ENCODE measurements at regions not wholly inside any gene's neighbourhood (a gene's known extent, or its start where the extent isn't known, plus 50 kb on each side); places are given as distances from the start of the nearest gene placed in this dataset.

GRCh38 chr20:11976966-11977365 lies 59.3 kb downstream of the BTBD3 start:
- H3K4me3 ChIP-seq (ENCODE audit: low read length): no peak overlapping the region
- intact Hi-C loops (cut with DNase I): no loop called here
- no peaks in the 10 kb centered on the region for H3K27me3 ChIP-seq (ENCODE audit: control insufficient read depth, insufficient read depth)
- no peak overlapping the region for H3K27ac ChIP-seq (ENCODE audit: low read length)
- no peaks in the 10 kb centered on the region for H3K4me1 ChIP-seq (ENCODE audit: control insufficient read depth, insufficient read depth, low read length)
- no peak for DNase-seq
- H3K9me3 ChIP-seq (ENCODE audit: control insufficient read depth, low read length): no peaks in the 10 kb centered on the region
- ATAC-seq: no peak
- 88% methylated on average over 5 of the region's 5 CpGs for WGBS

- ATAC-seq: no peak
- Histone ChIP-seq H3K4me3 (ENCODE audit: low read length) (no peak overlapping the region), H3K27ac (ENCODE audit: low read length) (no peak overlapping the region), H3K4me1 (ENCODE audit: control insufficient read depth, insufficient read depth, low read length) (no peaks in the 10 kb centered on the region), H3K9me3 (ENCODE audit: control insufficient read depth, low read length) (no peaks in the 10 kb centered on the region), H3K27me3 (ENCODE audit: control insufficient read depth, insufficient read depth) (no peaks in the 10 kb centered on the region)
- no peak for DNase-seq
- 92% methylated on average over 1 of the region's 1 CpG for WGBS
- intact Hi-C loops (cut with DNase I): no loop called here
Measured at GRCh38 chr20:11978496-11978895, 60.8 kb downstream of the BTBD3 start.

GRCh38 chr20:11979306-11979990 lies 61.8 kb downstream of the BTBD3 start:
- Histone ChIP-seq H3K4me1 (ENCODE audit: control insufficient read depth, insufficient read depth, low read length) (no peaks in the 10 kb centered on the region), H3K4me3 (ENCODE audit: low read length) (no peak overlapping the region), H3K27ac (ENCODE audit: low read length) (no peak overlapping the region), H3K27me3 (ENCODE audit: control insufficient read depth, insufficient read depth) (no peaks in the 10 kb centered on the region), H3K9me3 (ENCODE audit: control insufficient read depth, low read length) (no peaks in the 10 kb centered on the region)
- DNase-seq: no peak
- 46% methylated on average over 5 of the region's 5 CpGs for WGBS
- intact Hi-C loops (cut with DNase I): no loop called here
- no peak for ATAC-seq

- Histone ChIP-seq H3K27ac (ENCODE audit: low read length) (no peak overlapping the region), H3K4me1 (ENCODE audit: control insufficient read depth, insufficient read depth, low read length) (no peaks in the 10 kb centered on the region), H3K4me3 (ENCODE audit: low read length) (no peak overlapping the region), H3K9me3 (ENCODE audit: control insufficient read depth, low read length) (no peaks in the 10 kb centered on the region), H3K27me3 (ENCODE audit: control insufficient read depth, insufficient read depth) (no peaks in the 10 kb centered on the region)
- ATAC-seq: no peak
- 68% methylated on average over 2 of the region's 2 CpGs for WGBS
- intact Hi-C loops (cut with DNase I): no loop called here
- no peak for DNase-seq
Measured at GRCh38 chr20:11980263-11980662, 62.6 kb downstream of the BTBD3 start.

GRCh38 chr20:11981366-11981947 lies 63.8 kb downstream of the BTBD3 start:
- Histone ChIP-seq H3K4me3 (ENCODE audit: low read length) (no peak overlapping the region), H3K27me3 (ENCODE audit: control insufficient read depth, insufficient read depth) (no peaks in the 10 kb centered on the region), H3K9me3 (ENCODE audit: control insufficient read depth, low read length) (no peaks in the 10 kb centered on the region), H3K4me1 (ENCODE audit: control insufficient read depth, insufficient read depth, low read length) (no peaks in the 10 kb centered on the region), H3K27ac (ENCODE audit: low read length) (no peak overlapping the region)
- DNase-seq (no peak), ATAC-seq (no peak)
- 94% methylated on average over 4 of the region's 4 CpGs for WGBS
- intact Hi-C loops (cut with DNase I): no loop called here

- 59% methylated on average over 4 of the region's 4 CpGs for WGBS
- Histone ChIP-seq H3K27ac (ENCODE audit: low read length) (no peak overlapping the region), H3K27me3 (ENCODE audit: control insufficient read depth, insufficient read depth) (no peaks in the 10 kb centered on the region), H3K9me3 (ENCODE audit: control insufficient read depth, low read length) (no peaks in the 10 kb centered on the region), H3K4me3 (ENCODE audit: low read length) (no peak overlapping the region), H3K4me1 (ENCODE audit: control insufficient read depth, insufficient read depth, low read length) (no peaks in the 10 kb centered on the region)
- ATAC-seq: peak in 1 of 2 donors; percentile 82
- intact Hi-C loops (cut with DNase I): no loop called here
- no peak for DNase-seq
Measured at GRCh38 chr20:11982289-11982954, 64.7 kb downstream of the BTBD3 start.

GRCh38 chr20:11982955-11983470 lies 65.3 kb downstream of the BTBD3 start:
- ATAC-seq (no peak), DNase-seq (no peak)
- Histone ChIP-seq H3K4me1 (ENCODE audit: control insufficient read depth, insufficient read depth, low read length) (no peaks in the 10 kb centered on the region), H3K27me3 (ENCODE audit: control insufficient read depth, insufficient read depth) (no peaks in the 10 kb centered on the region), H3K27ac (ENCODE audit: low read length) (no peak overlapping the region), H3K9me3 (ENCODE audit: control insufficient read depth, low read length) (no peaks in the 10 kb centered on the region), H3K4me3 (ENCODE audit: low read length) (no peak overlapping the region)
- intact Hi-C loops (cut with DNase I): no loop called here
- 85% methylated on average over 8 of the region's 8 CpGs for WGBS

GRCh38 chr20:11986954-11987353 lies 69.3 kb downstream of the BTBD3 start:
- Histone ChIP-seq H3K27ac (ENCODE audit: low read length) (no peak overlapping the region), H3K27me3 (ENCODE audit: control insufficient read depth, insufficient read depth) (no peaks in the 10 kb centered on the region), H3K4me1 (ENCODE audit: control insufficient read depth, insufficient read depth, low read length) (no peaks in the 10 kb centered on the region), H3K4me3 (ENCODE audit: low read length) (no peak overlapping the region), H3K9me3 (ENCODE audit: control insufficient read depth, low read length) (no peaks in the 10 kb centered on the region)
- intact Hi-C loops (cut with DNase I): no loop called here
- ATAC-seq (no peak), DNase-seq (no peak)

- WGBS: 60% methylated on average over 1 of the region's 1 CpG
- no peak for ATAC-seq
Measured at GRCh38 chr20:11987526-11987925, 69.8 kb downstream of the BTBD3 start.

GRCh38 chr20:11989018-11989771 lies 71.5 kb downstream of the BTBD3 start:
- H3K27me3 ChIP-seq (ENCODE audit: control insufficient read depth, insufficient read depth): no peaks in the 10 kb centered on the region
- 77% methylated on average over 7 of the region's 7 CpGs for WGBS
- intact Hi-C loops (cut with DNase I): no loop called here

More at GRCh38 chr20:11987526-11987925, 69.8 kb downstream of the BTBD3 start:
- Histone ChIP-seq H3K27ac (ENCODE audit: low read length) (no peak overlapping the region), H3K9me3 (ENCODE audit: control insufficient read depth, low read length) (no peaks in the 10 kb centered on the region), H3K27me3 (ENCODE audit: control insufficient read depth, insufficient read depth) (no peaks in the 10 kb centered on the region), H3K4me1 (ENCODE audit: control insufficient read depth, insufficient read depth, low read length) (no peaks in the 10 kb centered on the region), H3K4me3 (ENCODE audit: low read length) (no peak overlapping the region)
- intact Hi-C loops (cut with DNase I): no loop called here
- no peak for DNase-seq

GRCh38 chr20:11992426-11992825 lies 74.7 kb downstream of the BTBD3 start:
- WGBS: 85% methylated on average over 2 of the region's 2 CpGs

More at GRCh38 chr20:11989018-11989771, 71.5 kb downstream of the BTBD3 start:
- H3K4me3 ChIP-seq (ENCODE audit: low read length): no peak overlapping the region
- no peaks in the 10 kb centered on the region for H3K9me3 ChIP-seq (ENCODE audit: control insufficient read depth, low read length)
- no peak for DNase-seq
- no peak for ATAC-seq
- H3K27ac ChIP-seq (ENCODE audit: low read length): no peak overlapping the region
- H3K4me1 ChIP-seq (ENCODE audit: control insufficient read depth, insufficient read depth, low read length): no peaks in the 10 kb centered on the region

More at GRCh38 chr20:11992426-11992825, 74.7 kb downstream of the BTBD3 start:
- no peaks in the 10 kb centered on the region for H3K4me1 ChIP-seq (ENCODE audit: control insufficient read depth, insufficient read depth, low read length)
- H3K27ac ChIP-seq (ENCODE audit: low read length): no peak overlapping the region
- DNase-seq: no peak
- intact Hi-C loops (cut with DNase I): no loop called here
- no peak overlapping the region for H3K4me3 ChIP-seq (ENCODE audit: low read length)
- no peak for ATAC-seq
- no peaks in the 10 kb centered on the region for H3K27me3 ChIP-seq (ENCODE audit: control insufficient read depth, insufficient read depth)
- no peaks in the 10 kb centered on the region for H3K9me3 ChIP-seq (ENCODE audit: control insufficient read depth, low read length)

Measured in right cardiac atrium (tissue), 5 donors.